ENCODE measurements at regions not wholly inside any gene's neighbourhood (a gene's known extent, or its start where the extent isn't known, plus 50 kb on each side); places are given as distances from the start of the nearest gene placed in this dataset.

DNA sequence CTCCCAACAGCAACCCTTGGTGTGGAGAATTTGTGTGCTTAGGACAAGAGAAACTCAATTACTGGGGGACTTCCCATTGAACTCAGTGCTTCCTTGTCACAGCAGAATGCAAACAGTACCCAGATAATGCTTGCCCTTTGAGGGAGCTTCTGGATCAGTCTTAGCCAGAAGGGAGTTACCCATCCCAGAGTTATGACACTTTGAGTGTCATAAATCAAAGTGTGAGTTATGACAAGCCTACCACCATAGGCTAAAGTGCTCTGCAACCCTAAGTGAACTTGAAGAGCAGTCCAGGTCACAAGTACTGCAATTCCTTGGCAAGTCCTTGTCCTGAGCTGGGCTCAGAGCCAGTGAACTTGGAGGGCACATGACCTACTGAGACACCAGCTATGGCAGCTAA, 1513.9 kb upstream of the PCDH10 start:
- TF ChIP-seq, protein P1, sequence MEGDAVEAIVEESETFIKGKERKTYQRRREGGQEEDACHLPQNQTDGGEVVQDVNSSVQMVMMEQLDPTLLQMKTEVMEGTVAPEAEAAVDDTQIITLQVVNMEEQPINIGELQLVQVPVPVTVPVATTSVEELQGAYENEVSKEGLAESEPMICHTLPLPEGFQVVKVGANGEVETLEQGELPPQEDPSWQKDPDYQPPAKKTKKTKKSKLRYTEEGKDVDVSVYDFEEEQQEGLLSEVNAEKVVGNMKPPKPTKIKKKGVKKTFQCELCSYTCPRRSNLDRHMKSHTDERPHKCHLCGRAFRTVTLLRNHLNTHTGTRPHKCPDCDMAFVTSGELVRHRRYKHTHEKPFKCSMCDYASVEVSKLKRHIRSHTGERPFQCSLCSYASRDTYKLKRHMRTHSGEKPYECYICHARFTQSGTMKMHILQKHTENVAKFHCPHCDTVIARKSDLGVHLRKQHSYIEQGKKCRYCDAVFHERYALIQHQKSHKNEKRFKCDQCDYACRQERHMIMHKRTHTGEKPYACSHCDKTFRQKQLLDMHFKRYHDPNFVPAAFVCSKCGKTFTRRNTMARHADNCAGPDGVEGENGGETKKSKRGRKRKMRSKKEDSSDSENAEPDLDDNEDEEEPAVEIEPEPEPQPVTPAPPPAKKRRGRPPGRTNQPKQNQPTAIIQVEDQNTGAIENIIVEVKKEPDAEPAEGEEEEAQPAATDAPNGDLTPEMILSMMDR (IDR thresholded peaks at IDR 0.05): no peak
- TF ChIP-seq POLR2A (IDR thresholded peaks at IDR 0.05): no peak
